HEK293 (cell line): ENCODE measurements at regions not wholly inside any gene's neighbourhood (a gene's known extent, or its start where the extent isn't known, plus 50 kb on each side); places are given as distances from the start of the nearest gene placed in this dataset.

ENCODE experiments used
- CTCF ChIA-PET: fragments of 350-600 bp; formaldehyde crosslinking; extraction: SDS; loops from one replicate; lab custom pipeline; 2021; ENCODE audit warnings: antibody characterized with exemption; lab: Yijun Ruan, JAX
- POLR2A ChIA-PET: fragments of 300-600 bp; formaldehyde crosslinking; extraction: SDS; loops from one replicate; lab custom pipeline; 2020; ENCODE audit warnings: antibody characterized with exemption, inconsistent platforms; lab: Yijun Ruan, JAX
- H3K27ac ChIP-seq: fragments of 200-500 bp; sonication (Bioruptor generic); 2 replicates; pipeline ENCODE4 v1.5.1; 2014; ENCODE audit warnings: low read depth, low read length, control low read depth, inconsistent platforms; ENCODE audit errors: extremely low read depth
- H3K36me3 ChIP-seq, 2 experiments: fragments of 200-500 bp in 1 of 2; sonication (Bioruptor generic) in 1 of 2; 1 replicate in 1 of 2; 2 replicates in 1 of 2; pipeline ENCODE4 v1.5.1; 2014 to 2017; ENCODE audit warnings: inconsistent platforms in 2 of 2, low read length in 2 of 2; ENCODE audit not compliant: control insufficient read depth in 2 of 2, insufficient read depth in 1 of 2
- H3K4me1 ChIP-seq: fragments of 200-500 bp; sonication (Bioruptor generic); 2 replicates; pipeline ENCODE4 v1.5.1; 2014; ENCODE audit warnings: mild to moderate bottlenecking, low read length, inconsistent platforms; ENCODE audit not compliant: control insufficient read depth, insufficient read depth
- H3K4me3 ChIP-seq: 2 replicates; pipeline ENCODE4 v1.5.1; 2011; ENCODE audit warnings: low read depth, mild to moderate bottlenecking, control low read depth, low read length, moderate library complexity
- H3K9me3 ChIP-seq: fragments of 200-500 bp; sonication (Bioruptor generic); 2 replicates; pipeline ENCODE4 v1.5.1; 2014; ENCODE audit warnings: low read depth, low read length, inconsistent platforms; ENCODE audit not compliant: control insufficient read depth, insufficient read depth
- BCL11B ChIP-seq: fragments of 450-650 bp; formaldehyde crosslinking; IDR thresholded peaks from 2 replicates; pipeline ENCODE4 v1.5.1; 2016; ENCODE audit warnings: low read depth, missing biosample characterization, missing genetic modification characterization
- FEZF1 ChIP-seq: fragments of 450-650 bp; formaldehyde crosslinking; IDR thresholded peaks from 2 replicates; pipeline ENCODE4 v1.5.1; 2016; ENCODE audit warnings: missing biosample characterization, missing genetic modification characterization
- PRDM2 ChIP-seq: fragments of 450-650 bp; formaldehyde crosslinking; IDR thresholded peaks from 2 replicates; pipeline ENCODE4 v1.5.1; 2016; ENCODE audit warnings: missing biosample characterization, missing genetic modification characterization, borderline replicate concordance
- REST ChIP-seq: fragments of 450-650 bp; formaldehyde crosslinking; IDR thresholded peaks from 2 replicates; pipeline ENCODE4 v1.5.1; 2016; ENCODE audit warnings: missing biosample characterization, missing genetic modification characterization
- ZBTB26 ChIP-seq: fragments of 450-650 bp; formaldehyde crosslinking; optimal IDR thresholded peaks from 2 replicates; pipeline ENCODE3; 2016; ENCODE audit warnings: missing biosample characterization, mild to moderate bottlenecking, missing genetic modification characterization
- ZFP3 ChIP-seq: fragments of 450-650 bp; formaldehyde crosslinking; IDR thresholded peaks from 2 replicates; pipeline ENCODE4 v1.5.1; 2016; ENCODE audit warnings: low read depth, missing biosample characterization, missing genetic modification characterization
- ZNF140 ChIP-seq: fragments of 450-650 bp; formaldehyde crosslinking; IDR thresholded peaks from 2 replicates; pipeline ENCODE4 v1.5.1; 2016; ENCODE audit warnings: missing biosample characterization, missing genetic modification characterization
- ZNF148 ChIP-seq: fragments of 450-650 bp; formaldehyde crosslinking; IDR thresholded peaks from 2 replicates; pipeline ENCODE4 v1.5.0; 2017; ENCODE audit warnings: missing biosample characterization, missing genetic modification characterization, borderline replicate concordance
- ZNF18 ChIP-seq: fragments of 450-650 bp; formaldehyde crosslinking; IDR thresholded peaks from 2 replicates; pipeline ENCODE4 v1.5.1; 2016; ENCODE audit warnings: missing biosample characterization, missing genetic modification characterization
- ZNF23 ChIP-seq: fragments of 450-650 bp; formaldehyde crosslinking; IDR thresholded peaks from 2 replicates; pipeline ENCODE4 v1.5.1; 2016; ENCODE audit warnings: missing biosample characterization, missing genetic modification characterization, borderline replicate concordance
- ZNF518A ChIP-seq: fragments of 450-650 bp; formaldehyde crosslinking; conservative IDR thresholded peaks from 2 replicates; pipeline ENCODE4 v1.5.1; 2016; ENCODE audit warnings: low read depth, missing biosample characterization, missing genetic modification characterization
- ZNF549 ChIP-seq: fragments of 450-650 bp; IDR thresholded peaks from 2 replicates; pipeline ENCODE4 v1.5.1; 2018; ENCODE audit warnings: missing biosample characterization, missing genetic modification characterization, mild to moderate bottlenecking, inconsistent platforms, moderate library complexity
- ZNF670 ChIP-seq: fragments of 450-650 bp; formaldehyde crosslinking; IDR thresholded peaks from 2 replicates; pipeline ENCODE4 v1.5.1; 2016; ENCODE audit warnings: missing biosample characterization, missing genetic modification characterization, low read depth
- ZNF837 ChIP-seq: fragments of 450-650 bp; formaldehyde crosslinking; IDR thresholded peaks from 2 replicates; pipeline ENCODE4 v1.5.1; 2016; ENCODE audit warnings: missing biosample characterization, missing genetic modification characterization

- POLR2A ChIA-PET = no interaction called here
- Histone ChIP-seq H3K9me3 (no peaks in the 10 kb centered on the region), H3K4me1 (no peaks in the 10 kb centered on the region; the same call in 1 of the 2 replicates), H3K27ac (no peak overlapping the region), H3K4me3 (no peak overlapping the region), H3K36me3 (no peaks in the 10 kb centered on the region)
- TF ChIP-seq BCL11B (tag by site-specific recombination) = no peak
- no peak for TF ChIP-seq ZNF18 (tag by site-specific recombination)
- TF ChIP-seq ZNF23 = no peak
- TF ChIP-seq ZNF140 (tag by site-specific recombination) = no peak
- no peak for TF ChIP-seq PRDM2
- TF ChIP-seq FEZF1 (tag by site-specific recombination) = no peak
- TF ChIP-seq ZNF148 (tag by site-specific recombination) = no peak
- TF ChIP-seq ZNF670 (tag by site-specific recombination) = no peak
- TF ChIP-seq ZNF837 (tag by site-specific recombination) = no peak
- no peak for TF ChIP-seq ZNF518A (tag by site-specific recombination)
- no peak for TF ChIP-seq ZFP3
- TF ChIP-seq REST = no peak
- no peak for TF ChIP-seq ZBTB26
- no peak for TF ChIP-seq ZNF549 (tag by site-specific recombination)
- CTCF ChIA-PET = no interaction called here
Measured at GRCh38 chr10:125417605-125418004, 257.2 kb upstream of the CTBP2 start.
